GM21576 (cell line): ENCODE measurements at regions not wholly inside any gene's neighbourhood (a gene's known extent, or its start where the extent isn't known, plus 50 kb on each side); places are given as distances from the start of the nearest gene placed in this dataset.
"Not testable (repeated sequence)": the region's sequence is repeated elsewhere in the genome, so short reads cannot be mapped to it uniquely, and the experiment has no call there.

Source experiments
- ATAC-seq: cut with Tn5 transposase; IDR thresholded peaks from one replicate; pipeline ENCODE4 v1.9.1; 2021; ENCODE audit warnings: mild to moderate bottlenecking, moderate library complexity; ENCODE audit not compliant: unreplicated experiment

GRCh38 chrX:128436397-128437103 lies 384.3 kb upstream of the ACTRT1 start:
- ATAC-seq, result no peak

- ATAC-seq, result no peak
Observed at GRCh38 chrX:128425546-128425945, 373.3 kb upstream of the ACTRT1 start.

GRCh38 chrX:128408842-128409241 lies 356.6 kb upstream of the ACTRT1 start:
- no peak for ATAC-seq

GRCh38 chrX:128396601-128397000 lies 344.4 kb upstream of the ACTRT1 start:
- ATAC-seq, result no peak

- not testable (repeated sequence) for ATAC-seq
Observed at GRCh38 chrX:128383846-128384245, 331.6 kb upstream of the ACTRT1 start.

GRCh38 chrX:128365492-128365891 lies 313.3 kb upstream of the ACTRT1 start:
- no peak for ATAC-seq

GRCh38 chrX:128335671-128336070 lies 283.5 kb upstream of the ACTRT1 start:
- no peak for ATAC-seq

GRCh38 chrX:128334821-128335220 lies 282.6 kb upstream of the ACTRT1 start:
- no peak for ATAC-seq

GRCh38 chrX:128310912-128311311 lies 258.7 kb upstream of the ACTRT1 start:
- no peak for ATAC-seq

GRCh38 chrX:128309311-128309710 lies 257.1 kb upstream of the ACTRT1 start:
- ATAC-seq, result no peak

- ATAC-seq, result no peak
Observed at GRCh38 chrX:128294198-128294597, 242.0 kb upstream of the ACTRT1 start.

- ATAC-seq, result no peak
Observed at GRCh38 chrX:128287693-128288092, 235.5 kb upstream of the ACTRT1 start.

GRCh38 chrX:128250621-128251020 lies 198.4 kb upstream of the ACTRT1 start:
- no peak for ATAC-seq

GRCh38 chrX:128216364-128216763 lies 164.2 kb upstream of the ACTRT1 start:
- no peak for ATAC-seq

- no peak for ATAC-seq
Observed at GRCh38 chrX:128165884-128166408, 113.7 kb upstream of the ACTRT1 start.

GRCh38 chrX:128156204-128156603 lies 104.0 kb upstream of the ACTRT1 start:
- no peak for ATAC-seq

- no peak for ATAC-seq
Observed at GRCh38 chrX:128142745-128143144, 90.5 kb upstream of the ACTRT1 start.

GRCh38 chrX:128106630-128107029 lies 54.4 kb upstream of the ACTRT1 start:
- ATAC-seq, result no peak

- ATAC-seq, result no peak
Observed at GRCh38 chrX:128105659-128106058, 53.5 kb upstream of the ACTRT1 start.
